ENCODE measurements at regions not wholly inside any gene's neighbourhood (a gene's known extent, or its start where the extent isn't known, plus 50 kb on each side); places are given as distances from the start of the nearest gene placed in this dataset.

- peaks cover 10% of the 10 kb centered on the region for H3K27me3 Mint-ChIP-seq (ENCODE audit: unreplicated experiment)
- H3K27ac Mint-ChIP-seq (ENCODE audit: unreplicated experiment) = peak overlapping the region; percentile 30
- peak overlapping the region; percentile 10 for H3K4me3 Mint-ChIP-seq (ENCODE audit: unreplicated experiment)
- H3K9me3 Mint-ChIP-seq (ENCODE audit: unreplicated experiment) = peaks cover 6% of the 10 kb centered on the region
- TF ChIP-seq, protein P1, sequence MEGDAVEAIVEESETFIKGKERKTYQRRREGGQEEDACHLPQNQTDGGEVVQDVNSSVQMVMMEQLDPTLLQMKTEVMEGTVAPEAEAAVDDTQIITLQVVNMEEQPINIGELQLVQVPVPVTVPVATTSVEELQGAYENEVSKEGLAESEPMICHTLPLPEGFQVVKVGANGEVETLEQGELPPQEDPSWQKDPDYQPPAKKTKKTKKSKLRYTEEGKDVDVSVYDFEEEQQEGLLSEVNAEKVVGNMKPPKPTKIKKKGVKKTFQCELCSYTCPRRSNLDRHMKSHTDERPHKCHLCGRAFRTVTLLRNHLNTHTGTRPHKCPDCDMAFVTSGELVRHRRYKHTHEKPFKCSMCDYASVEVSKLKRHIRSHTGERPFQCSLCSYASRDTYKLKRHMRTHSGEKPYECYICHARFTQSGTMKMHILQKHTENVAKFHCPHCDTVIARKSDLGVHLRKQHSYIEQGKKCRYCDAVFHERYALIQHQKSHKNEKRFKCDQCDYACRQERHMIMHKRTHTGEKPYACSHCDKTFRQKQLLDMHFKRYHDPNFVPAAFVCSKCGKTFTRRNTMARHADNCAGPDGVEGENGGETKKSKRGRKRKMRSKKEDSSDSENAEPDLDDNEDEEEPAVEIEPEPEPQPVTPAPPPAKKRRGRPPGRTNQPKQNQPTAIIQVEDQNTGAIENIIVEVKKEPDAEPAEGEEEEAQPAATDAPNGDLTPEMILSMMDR (IDR thresholded peaks at IDR 0.05; ENCODE audit: partially characterized antibody, unreplicated experiment) = no peak
- H3K4me1 Mint-ChIP-seq (ENCODE audit: low read depth, unreplicated experiment) = peaks cover 55% of the 10 kb centered on the region
- H3K36me3 Mint-ChIP-seq (ENCODE audit: unreplicated experiment) = no peaks in the 10 kb centered on the region
- DNase-seq = no peak
These were observed 210.3 kb upstream of the FOXF1 start for GRCh38 chr16:86299882-86300610.

GRCh38 chr16:86300746-86301481, 209.4 kb upstream of the FOXF1 start:
- peaks cover 7% of the 10 kb centered on the region for H3K27me3 Mint-ChIP-seq (ENCODE audit: unreplicated experiment)
- H3K4me3 Mint-ChIP-seq (ENCODE audit: unreplicated experiment) = peak overlapping the region; percentile 83
- no peaks in the 10 kb centered on the region for H3K36me3 Mint-ChIP-seq (ENCODE audit: unreplicated experiment)
- peaks cover 51% of the 10 kb centered on the region for H3K4me1 Mint-ChIP-seq (ENCODE audit: low read depth, unreplicated experiment)
- peak; percentile 81 for DNase-seq
- peaks cover 5% of the 10 kb centered on the region for H3K9me3 Mint-ChIP-seq (ENCODE audit: unreplicated experiment)
- TF ChIP-seq, protein P1 (IDR thresholded peaks at IDR 0.05; ENCODE audit: partially characterized antibody, unreplicated experiment) = no peak
- H3K27ac Mint-ChIP-seq (ENCODE audit: unreplicated experiment) = peak overlapping the region; percentile 91

- no peak for DNase-seq
- Mint-ChIP-seq H3K9me3 (ENCODE audit: unreplicated experiment) (no peaks in the 10 kb centered on the region), H3K27ac (ENCODE audit: unreplicated experiment) (no peak overlapping the region), H3K4me3 (ENCODE audit: unreplicated experiment) (peak overlapping the region; percentile 15), H3K27me3 (ENCODE audit: unreplicated experiment) (peaks cover 6% of the 10 kb centered on the region), H3K4me1 (ENCODE audit: low read depth, unreplicated experiment) (peaks cover 36% of the 10 kb centered on the region), H3K36me3 (ENCODE audit: unreplicated experiment) (no peaks in the 10 kb centered on the region)
- TF ChIP-seq, protein P1 (IDR thresholded peaks at IDR 0.05; ENCODE audit: partially characterized antibody, unreplicated experiment) = no peak
These were observed 207.8 kb upstream of the FOXF1 start for GRCh38 chr16:86302421-86303109.

- Mint-ChIP-seq H3K4me3 (ENCODE audit: unreplicated experiment) (no peak overlapping the region), H3K27ac (ENCODE audit: unreplicated experiment) (no peak overlapping the region), H3K9me3 (ENCODE audit: unreplicated experiment) (no peaks in the 10 kb centered on the region), H3K27me3 (ENCODE audit: unreplicated experiment) (no peaks in the 10 kb centered on the region), H3K36me3 (ENCODE audit: unreplicated experiment) (no peaks in the 10 kb centered on the region), H3K4me1 (ENCODE audit: low read depth, unreplicated experiment) (peaks cover 21% of the 10 kb centered on the region)
- TF ChIP-seq, protein P1 (IDR thresholded peaks at IDR 0.05; ENCODE audit: partially characterized antibody, unreplicated experiment) = no peak
- no peak for DNase-seq
These were observed 206.3 kb upstream of the FOXF1 start for GRCh38 chr16:86303787-86304678.

Data from glutamatergic neuron (in vitro differentiated cells).